ENCODE measurements at regions not wholly inside any gene's neighbourhood (a gene's known extent, or its start where the extent isn't known, plus 50 kb on each side); places are given as distances from the start of the nearest gene placed in this dataset.

GRCh38 chr4:18923496-18924161, 902.1 kb upstream of the LCORL start:
- no peaks in the 10 kb centered on the region for H3K4me1 ChIP-seq (ENCODE audit: control insufficient read depth, insufficient read depth, low read length)
- no peak overlapping the region for H3K9ac ChIP-seq (ENCODE audit: low read length)
- H3K9me3 ChIP-seq (ENCODE audit: control insufficient read depth, low read length): peaks cover 5% of the 10 kb centered on the region
- H3K27me3 ChIP-seq (replicated peaks; ENCODE audit: control insufficient read depth, insufficient read depth, low read length): no peaks in the 10 kb centered on the region
- no peak overlapping the region for H3K4me3 ChIP-seq (ENCODE audit: low read length)
- no peaks in the 10 kb centered on the region for H3K36me3 ChIP-seq (ENCODE audit: control insufficient read depth, insufficient read depth, low read length, severe bottlenecking)
- DNase-seq (ENCODE audit: low read depth): no peak

GRCh38 chr4:18917689-18918088, 896.1 kb upstream of the LCORL start:
- H3K27me3 ChIP-seq (replicated peaks; ENCODE audit: control insufficient read depth, insufficient read depth, low read length): no peaks in the 10 kb centered on the region
- H3K4me1 ChIP-seq (ENCODE audit: control insufficient read depth, insufficient read depth, low read length): no peaks in the 10 kb centered on the region
- no peak overlapping the region for H3K4me3 ChIP-seq (ENCODE audit: low read length)
- peaks cover 9% of the 10 kb centered on the region for H3K9me3 ChIP-seq (ENCODE audit: control insufficient read depth, low read length)
- no peak overlapping the region for H3K9ac ChIP-seq (ENCODE audit: low read length)
- peak; percentile 2 for DNase-seq (ENCODE audit: low read depth)
- no peaks in the 10 kb centered on the region for H3K36me3 ChIP-seq (ENCODE audit: control insufficient read depth, insufficient read depth, low read length, severe bottlenecking)

DNA sequence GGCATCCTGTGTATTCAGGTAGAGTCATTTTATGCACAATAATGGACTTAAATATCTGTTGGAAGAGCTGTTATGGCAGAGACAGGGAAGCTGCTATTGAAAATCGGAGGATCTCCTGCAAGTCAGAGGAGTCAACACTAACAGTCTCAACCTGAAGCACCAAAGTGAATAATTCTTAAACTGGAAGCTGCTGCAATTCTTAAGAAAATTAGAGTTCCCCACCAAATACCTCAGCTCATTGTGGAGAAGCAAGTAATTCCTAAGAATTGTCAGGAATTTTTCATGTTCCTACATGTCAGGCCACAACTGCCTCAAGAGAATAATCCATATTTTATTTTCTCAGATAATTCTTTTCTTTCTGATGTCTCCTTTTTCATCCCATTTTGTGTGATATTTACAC, 892.6 kb upstream of the LCORL start:
- H3K9ac ChIP-seq (ENCODE audit: low read length): no peak overlapping the region
- H3K9me3 ChIP-seq (ENCODE audit: control insufficient read depth, low read length): peaks cover 14% of the 10 kb centered on the region
- no peaks in the 10 kb centered on the region for H3K36me3 ChIP-seq (ENCODE audit: control insufficient read depth, insufficient read depth, low read length, severe bottlenecking)
- no peak for DNase-seq (ENCODE audit: low read depth)
- no peaks in the 10 kb centered on the region for H3K27me3 ChIP-seq (replicated peaks; ENCODE audit: control insufficient read depth, insufficient read depth, low read length)
- no peaks in the 10 kb centered on the region for H3K4me1 ChIP-seq (ENCODE audit: control insufficient read depth, insufficient read depth, low read length)
- H3K4me3 ChIP-seq (ENCODE audit: low read length): no peak overlapping the region

- Histone ChIP-seq H3K9me3 (ENCODE audit: control insufficient read depth, low read length) (no peaks in the 10 kb centered on the region), H3K36me3 (ENCODE audit: control insufficient read depth, insufficient read depth, low read length, severe bottlenecking) (no peaks in the 10 kb centered on the region), H3K4me1 (ENCODE audit: control insufficient read depth, insufficient read depth, low read length) (no peaks in the 10 kb centered on the region), H3K4me3 (ENCODE audit: low read length) (no peak overlapping the region), H3K9ac (ENCODE audit: low read length) (no peak overlapping the region), H3K27me3 (replicated peaks; ENCODE audit: control insufficient read depth, insufficient read depth, low read length) (no peaks in the 10 kb centered on the region)
- DNase-seq (ENCODE audit: low read depth): no peak
These were observed 873.4 kb upstream of the LCORL start for GRCh38 chr4:18894928-18895327.

DNA sequence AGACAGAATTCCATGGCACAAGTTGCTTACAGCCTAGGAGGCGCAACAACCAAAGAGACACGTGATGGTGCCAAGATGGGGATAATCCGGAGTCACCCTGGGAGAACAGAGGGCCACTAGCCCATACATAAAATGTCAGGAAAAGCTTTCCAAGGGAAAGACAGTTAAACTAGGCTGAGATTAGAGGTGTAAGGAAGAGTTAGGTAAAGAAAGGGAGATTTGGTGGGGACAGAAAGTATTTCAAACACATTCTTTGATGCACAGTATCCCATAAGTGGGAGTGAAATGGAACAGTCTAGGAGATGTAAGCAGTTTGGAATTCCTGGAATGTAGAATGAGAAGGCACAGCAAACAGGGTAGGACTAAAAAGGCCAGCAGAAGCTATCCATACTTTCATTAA, 860.9 kb upstream of the LCORL start:
- Histone ChIP-seq H3K9me3 (ENCODE audit: control insufficient read depth, low read length) (no peaks in the 10 kb centered on the region), H3K4me3 (ENCODE audit: low read length) (no peak overlapping the region), H3K4me1 (ENCODE audit: control insufficient read depth, insufficient read depth, low read length) (no peaks in the 10 kb centered on the region), H3K9ac (ENCODE audit: low read length) (no peak overlapping the region), H3K36me3 (ENCODE audit: control insufficient read depth, insufficient read depth, low read length, severe bottlenecking) (no peaks in the 10 kb centered on the region), H3K27me3 (replicated peaks; ENCODE audit: control insufficient read depth, insufficient read depth, low read length) (no peaks in the 10 kb centered on the region)
- peak; percentile 58 for DNase-seq (ENCODE audit: low read depth)

- Histone ChIP-seq H3K36me3 (ENCODE audit: control insufficient read depth, insufficient read depth, low read length, severe bottlenecking) (no peaks in the 10 kb centered on the region), H3K9me3 (ENCODE audit: control insufficient read depth, low read length) (no peaks in the 10 kb centered on the region), H3K9ac (ENCODE audit: low read length) (no peak overlapping the region), H3K4me1 (ENCODE audit: control insufficient read depth, insufficient read depth, low read length) (no peaks in the 10 kb centered on the region), H3K4me3 (ENCODE audit: low read length) (no peak overlapping the region), H3K27me3 (replicated peaks; ENCODE audit: control insufficient read depth, insufficient read depth, low read length) (no peaks in the 10 kb centered on the region)
- no peak for DNase-seq (ENCODE audit: low read depth)
These were observed 860.0 kb upstream of the LCORL start for GRCh38 chr4:18881556-18881955.

DNA sequence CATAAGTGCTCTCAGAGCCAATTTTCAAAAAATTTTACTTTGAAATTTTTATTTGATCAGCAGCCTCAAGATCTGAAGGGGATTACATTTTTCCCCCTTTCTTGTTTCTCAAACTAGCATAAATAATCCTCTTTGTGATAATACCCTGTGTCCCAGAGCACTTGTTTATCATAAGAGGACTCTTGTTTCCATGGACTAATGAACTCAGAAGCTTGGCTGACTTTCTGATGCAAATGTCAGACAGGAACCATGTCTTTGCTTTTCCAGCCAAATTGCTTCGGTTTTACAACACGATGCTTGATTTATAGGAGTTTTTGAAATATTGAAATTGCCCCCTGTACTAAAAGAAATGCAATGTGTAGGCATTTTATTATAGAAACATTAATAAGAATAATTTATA, 859.3 kb upstream of the LCORL start:
- no peak for DNase-seq (ENCODE audit: low read depth)
- H3K4me3 ChIP-seq (ENCODE audit: low read length): no peak overlapping the region
- no peaks in the 10 kb centered on the region for H3K27me3 ChIP-seq (replicated peaks; ENCODE audit: control insufficient read depth, insufficient read depth, low read length)
- no peaks in the 10 kb centered on the region for H3K36me3 ChIP-seq (ENCODE audit: control insufficient read depth, insufficient read depth, low read length, severe bottlenecking)
- H3K9ac ChIP-seq (ENCODE audit: low read length): no peak overlapping the region
- no peaks in the 10 kb centered on the region for H3K9me3 ChIP-seq (ENCODE audit: control insufficient read depth, low read length)
- H3K4me1 ChIP-seq (ENCODE audit: control insufficient read depth, insufficient read depth, low read length): no peaks in the 10 kb centered on the region

DNA sequence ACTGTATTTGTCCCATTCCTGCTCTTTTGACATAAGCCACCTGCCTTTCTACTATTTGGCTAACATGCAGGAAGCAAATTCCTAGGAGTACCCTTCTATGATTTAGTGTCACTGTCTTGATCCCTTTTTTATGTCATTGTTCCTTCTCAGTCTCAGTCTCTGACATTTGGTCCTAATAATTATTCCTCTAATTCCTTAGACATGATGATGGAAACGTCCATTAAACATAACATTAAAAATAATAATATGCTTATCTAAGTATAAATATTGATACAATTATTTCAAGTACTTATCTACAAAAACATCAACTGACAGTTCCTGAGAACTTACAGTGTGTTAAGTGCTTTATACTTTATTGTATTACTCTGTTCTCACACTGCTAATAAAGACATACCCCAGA, 857.0 kb upstream of the LCORL start:
- DNase-seq (ENCODE audit: low read depth): no peak
- Histone ChIP-seq H3K4me1 (ENCODE audit: control insufficient read depth, insufficient read depth, low read length) (no peaks in the 10 kb centered on the region), H3K9ac (ENCODE audit: low read length) (no peak overlapping the region), H3K27me3 (replicated peaks; ENCODE audit: control insufficient read depth, insufficient read depth, low read length) (no peaks in the 10 kb centered on the region), H3K9me3 (ENCODE audit: control insufficient read depth, low read length) (peaks cover 1% of the 10 kb centered on the region), H3K36me3 (ENCODE audit: control insufficient read depth, insufficient read depth, low read length, severe bottlenecking) (no peaks in the 10 kb centered on the region), H3K4me3 (ENCODE audit: low read length) (no peak overlapping the region)

DNA sequence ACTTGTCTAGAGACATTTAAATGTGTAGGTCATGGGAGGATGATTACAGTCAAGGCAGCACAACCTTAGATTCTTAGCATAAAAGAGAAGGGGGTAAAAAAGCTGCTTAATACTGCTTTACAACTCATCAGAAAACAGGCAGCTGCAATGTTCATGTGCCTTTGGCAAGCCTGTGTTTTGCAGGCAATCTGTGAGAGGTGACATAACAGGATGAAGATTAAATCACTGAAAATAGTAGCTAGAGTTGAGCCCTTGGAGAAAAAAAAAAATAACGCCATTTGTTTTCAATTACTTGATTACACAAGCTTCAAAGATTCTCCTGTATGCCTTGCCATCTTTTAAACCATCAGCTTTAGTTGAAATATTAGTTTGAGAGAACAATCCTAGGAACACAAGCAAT, 847.6 kb upstream of the LCORL start:
- peak; percentile 22 for DNase-seq (ENCODE audit: low read depth)
- H3K9me3 ChIP-seq (ENCODE audit: control insufficient read depth, low read length): peaks cover 9% of the 10 kb centered on the region
- no peak overlapping the region for H3K4me3 ChIP-seq (ENCODE audit: low read length)
- no peaks in the 10 kb centered on the region for H3K27me3 ChIP-seq (replicated peaks; ENCODE audit: control insufficient read depth, insufficient read depth, low read length)
- H3K4me1 ChIP-seq (ENCODE audit: control insufficient read depth, insufficient read depth, low read length): no peaks in the 10 kb centered on the region
- H3K36me3 ChIP-seq (ENCODE audit: control insufficient read depth, insufficient read depth, low read length, severe bottlenecking): no peaks in the 10 kb centered on the region
- no peak overlapping the region for H3K9ac ChIP-seq (ENCODE audit: low read length)

DNA sequence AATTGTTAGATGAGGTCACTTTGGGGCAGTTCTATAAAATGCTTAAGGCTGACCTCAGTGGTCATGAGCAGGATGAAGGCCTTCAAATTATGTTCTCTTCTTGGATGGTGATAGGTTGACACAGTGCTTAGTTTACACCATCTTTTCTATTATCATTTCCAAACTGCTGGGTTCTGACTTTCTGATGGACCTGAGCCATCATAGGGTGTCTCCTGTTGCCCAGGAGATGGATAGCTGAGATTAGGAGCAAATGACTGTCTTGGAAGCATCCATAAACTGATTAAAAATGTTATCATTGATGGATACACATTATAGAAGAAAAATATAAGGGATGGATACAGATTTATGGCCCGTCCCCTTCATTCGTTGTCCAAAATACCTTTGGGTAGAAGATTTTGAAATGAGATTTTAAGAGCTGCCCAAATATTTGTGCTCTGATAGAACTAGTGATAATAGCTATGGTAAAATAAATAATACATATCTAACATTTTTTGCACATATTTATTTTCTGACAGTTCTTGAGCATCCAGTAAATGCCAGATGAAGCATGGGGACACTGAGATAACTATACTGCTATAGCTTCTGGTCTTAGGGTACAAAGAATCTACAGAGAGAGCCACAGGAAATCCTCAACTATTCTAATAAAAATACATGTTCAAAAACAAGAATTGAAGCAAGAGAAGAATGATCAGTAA, 839.4 kb upstream of the LCORL start:
- no peak for DNase-seq (ENCODE audit: low read depth)
- no peak overlapping the region for H3K4me3 ChIP-seq (ENCODE audit: low read length)

GRCh38 chr4:18859468-18859867, 837.9 kb upstream of the LCORL start:
- Histone ChIP-seq H3K4me3 (ENCODE audit: low read length) (no peak overlapping the region), H3K27me3 (replicated peaks; ENCODE audit: control insufficient read depth, insufficient read depth, low read length) (no peaks in the 10 kb centered on the region), H3K9me3 (ENCODE audit: control insufficient read depth, low read length) (no peaks in the 10 kb centered on the region), H3K36me3 (ENCODE audit: control insufficient read depth, insufficient read depth, low read length, severe bottlenecking) (no peaks in the 10 kb centered on the region), H3K4me1 (ENCODE audit: control insufficient read depth, insufficient read depth, low read length) (no peaks in the 10 kb centered on the region), H3K9ac (ENCODE audit: low read length) (no peak overlapping the region)
- DNase-seq (ENCODE audit: low read depth): no peak

More for the DNA sequence above, 839.4 kb upstream of the LCORL start:
- Histone ChIP-seq H3K27me3 (replicated peaks; ENCODE audit: control insufficient read depth, insufficient read depth, low read length) (no peaks in the 10 kb centered on the region), H3K9me3 (ENCODE audit: control insufficient read depth, low read length) (no peaks in the 10 kb centered on the region), H3K9ac (ENCODE audit: low read length) (no peak overlapping the region), H3K4me1 (ENCODE audit: control insufficient read depth, insufficient read depth, low read length) (no peaks in the 10 kb centered on the region), H3K36me3 (ENCODE audit: control insufficient read depth, insufficient read depth, low read length, severe bottlenecking) (no peaks in the 10 kb centered on the region)
